ENCODE measurements at regions not wholly inside any gene's neighbourhood (a gene's known extent, or its start where the extent isn't known, plus 50 kb on each side); places are given as distances from the start of the nearest gene placed in this dataset.

DNA sequence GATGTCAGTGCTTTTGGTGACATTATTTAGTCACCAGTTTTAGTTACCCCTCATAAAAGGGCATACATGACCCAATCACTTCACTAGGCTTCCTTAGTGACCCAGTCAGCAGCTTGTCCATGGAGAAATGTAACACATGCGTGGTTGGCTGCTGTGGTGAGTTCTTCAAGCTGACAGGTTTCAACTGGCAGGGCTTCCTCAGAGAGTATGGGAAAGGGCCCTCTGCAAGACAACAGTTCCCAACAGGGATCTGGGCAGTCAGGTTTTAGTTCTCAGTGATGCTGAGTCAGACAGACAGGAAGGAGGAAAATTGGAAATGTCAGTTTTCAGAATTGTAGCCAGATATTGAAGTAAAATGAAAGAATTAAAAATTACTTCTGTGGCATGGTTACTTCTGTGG is 282.5 kb downstream of the TBL1XR1 start:
- Mint-ChIP-seq H3K27me3 (no peaks in the 10 kb centered on the region), H3K4me3 (no peak overlapping the region), H3K9me3 (ENCODE audit: low read depth) (no peaks in the 10 kb centered on the region), H3K4me1 (no peaks in the 10 kb centered on the region), H3K27ac (no peak overlapping the region), H3K36me3 (ENCODE audit: low read depth) (no peaks in the 10 kb centered on the region)
- intact Hi-C loops (cut with DNase I, micrococcal nuclease): no loop called here
- POLR2A ChIA-PET: no interaction called here
- no peak for DNase-seq
- CTCF ChIA-PET: no interaction called here
- no peak for ATAC-seq

DNA sequence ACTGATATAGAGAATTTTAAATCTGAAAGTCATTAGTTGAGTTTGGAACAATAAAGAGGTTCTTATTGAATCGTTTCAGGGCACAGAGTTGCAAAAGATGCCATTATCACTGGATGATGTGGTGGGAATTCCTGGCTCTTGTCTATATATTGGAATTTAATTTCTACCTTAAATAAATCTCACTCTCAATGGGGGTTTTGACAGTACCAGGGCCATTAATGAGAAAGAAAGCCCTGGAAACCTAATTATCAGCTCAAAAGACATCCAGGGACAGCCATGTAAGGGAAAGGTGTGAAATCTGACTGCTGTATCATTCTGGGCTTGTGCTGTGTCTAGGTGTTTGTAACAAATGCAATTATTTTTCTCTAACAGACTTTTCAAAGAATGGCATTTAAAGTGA is 285.7 kb downstream of the TBL1XR1 start:
- H3K36me3 Mint-ChIP-seq (ENCODE audit: low read depth): no peaks in the 10 kb centered on the region
- no peaks in the 10 kb centered on the region for H3K27me3 Mint-ChIP-seq
- ChIA-PET CTCF (interaction anchor here (0.5 to 1.1 kb wide), 2 partner anchors 18 to 60 kb away, joined by 3 read pairs; no protein-coding TSS in a partner anchor), POLR2A (no interaction called here)
- intact Hi-C loops (cut with DNase I, micrococcal nuclease): no loop called here
- no peak overlapping the region for H3K27ac Mint-ChIP-seq
- DNase-seq (no peak), ATAC-seq (no peak)
- no peaks in the 10 kb centered on the region for H3K4me1 Mint-ChIP-seq
- H3K4me3 Mint-ChIP-seq: no peak overlapping the region
- H3K9me3 Mint-ChIP-seq (ENCODE audit: low read depth): no peaks in the 10 kb centered on the region

DNA sequence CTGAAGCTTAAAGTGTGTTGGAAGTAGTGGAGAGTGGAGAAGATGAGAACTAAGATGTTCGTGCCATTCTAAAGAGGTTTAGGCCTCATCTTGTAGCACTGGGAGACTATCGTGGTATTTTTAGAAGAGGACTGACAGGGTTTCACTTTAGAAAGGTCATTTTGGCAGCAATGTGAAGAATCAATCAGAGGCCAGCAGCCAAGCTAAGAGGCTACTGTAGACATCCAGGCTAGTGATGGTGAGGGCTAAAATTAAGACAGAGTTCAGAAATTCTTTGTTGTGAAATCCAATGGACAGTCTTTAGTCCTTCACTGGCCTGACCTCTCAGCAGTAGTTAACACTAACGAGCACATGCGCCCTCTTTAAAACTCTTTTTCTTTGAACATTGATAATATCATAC is 288.2 kb downstream of the TBL1XR1 start:
- H3K4me1 Mint-ChIP-seq: no peaks in the 10 kb centered on the region
- H3K9me3 Mint-ChIP-seq (ENCODE audit: low read depth): no peaks in the 10 kb centered on the region
- POLR2A ChIA-PET: no interaction called here
- ATAC-seq (no peak), DNase-seq (no peak)
- intact Hi-C loops (cut with DNase I, micrococcal nuclease): no loop called here
- CTCF ChIA-PET: no interaction called here
- H3K4me3 Mint-ChIP-seq: no peak overlapping the region
- H3K36me3 Mint-ChIP-seq (ENCODE audit: low read depth): no peaks in the 10 kb centered on the region
- no peaks in the 10 kb centered on the region for H3K27me3 Mint-ChIP-seq
- no peak overlapping the region for H3K27ac Mint-ChIP-seq

DNA sequence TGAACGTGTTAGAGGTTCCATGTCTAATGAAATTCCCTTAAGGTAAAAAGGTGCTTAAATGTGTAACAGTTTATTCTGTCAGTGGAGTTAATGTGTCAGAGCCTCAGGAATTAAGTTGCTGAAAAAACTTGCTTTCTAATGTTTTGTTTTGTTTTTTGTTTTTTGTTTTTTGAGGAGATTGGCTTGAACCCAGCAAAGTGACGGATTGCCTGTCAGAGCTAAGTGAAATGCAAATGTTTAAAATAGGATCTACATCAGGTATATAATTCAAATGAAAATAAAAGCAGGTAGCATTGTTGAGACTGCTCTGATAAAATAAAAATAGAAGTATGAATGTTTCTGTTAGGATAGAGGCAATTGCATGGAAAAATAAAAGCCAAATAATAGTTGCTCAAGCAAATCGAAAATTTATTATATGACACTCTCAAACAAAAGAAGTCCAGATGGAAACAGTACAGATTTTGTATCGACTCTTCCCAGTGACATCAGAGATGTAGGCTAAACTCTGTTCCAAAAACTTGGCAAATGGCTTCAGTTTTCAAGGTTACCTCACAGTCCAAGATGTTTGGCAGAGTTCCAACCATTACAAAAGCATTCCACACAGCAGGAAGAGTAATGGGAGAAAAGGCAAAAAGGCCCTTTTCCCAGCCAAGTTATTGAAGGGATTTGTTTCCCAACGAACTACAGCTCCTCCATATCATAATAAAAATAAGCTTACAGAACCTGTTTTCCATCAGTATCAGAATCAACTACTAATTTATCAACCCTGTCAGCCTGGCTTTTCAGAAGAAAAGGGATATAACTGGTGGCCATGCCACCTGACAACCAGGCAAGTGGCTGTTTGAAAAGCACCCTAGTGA is 291.0 kb downstream of the TBL1XR1 start:
- Mint-ChIP-seq H3K36me3 (ENCODE audit: low read depth) (no peaks in the 10 kb centered on the region), H3K27ac (no peak overlapping the region), H3K9me3 (ENCODE audit: low read depth) (no peaks in the 10 kb centered on the region), H3K4me1 (no peaks in the 10 kb centered on the region), H3K27me3 (no peaks in the 10 kb centered on the region), H3K4me3 (no peak overlapping the region)
- intact Hi-C loops (cut with DNase I, micrococcal nuclease): no loop called here
- POLR2A ChIA-PET: interaction anchor here (0.7 kb wide), 1 partner anchor 62 kb away, joined by 3 read pairs; no protein-coding TSS in a partner anchor
- DNase-seq (no peak), ATAC-seq (no peak)
- CTCF ChIA-PET: interaction anchor here (1.5 to 1.6 kb wide), 2 partner anchors 32 to 34 kb away, joined by 4 to 7 read pairs; no protein-coding TSS in a partner anchor

DNA sequence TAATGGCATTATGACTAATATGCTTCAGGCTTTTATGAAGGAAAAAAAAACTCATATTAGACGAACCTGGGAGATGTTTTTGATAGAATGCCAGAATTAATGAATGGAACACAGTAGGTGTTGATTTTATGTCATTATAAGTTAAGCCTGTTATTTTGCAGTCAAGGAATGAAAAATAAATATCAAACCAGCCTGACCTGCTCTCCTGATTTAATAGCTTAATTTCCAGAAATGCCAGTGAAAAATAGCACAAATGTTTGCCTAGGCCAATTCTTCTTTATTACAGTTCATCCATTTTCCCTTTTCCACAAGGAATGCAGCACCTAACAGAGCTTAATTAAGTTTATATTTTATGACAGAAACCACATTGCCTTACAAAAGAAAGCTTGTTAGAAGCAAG is 292.0 kb downstream of the TBL1XR1 start:
- ATAC-seq (no peak), DNase-seq (no peak)
- Mint-ChIP-seq H3K27ac (no peak overlapping the region), H3K9me3 (ENCODE audit: low read depth) (no peaks in the 10 kb centered on the region), H3K27me3 (peaks cover under 1% of the 10 kb centered on the region), H3K4me1 (no peaks in the 10 kb centered on the region), H3K4me3 (no peak overlapping the region), H3K36me3 (ENCODE audit: low read depth) (no peaks in the 10 kb centered on the region)
- intact Hi-C loops (cut with DNase I, micrococcal nuclease): no loop called here
- POLR2A ChIA-PET: no interaction called here
- CTCF ChIA-PET: interaction anchor here (0.8 to 1.6 kb wide), 4 partner anchors 12 to 34 kb away, joined by 3 to 7 read pairs (median 5); no protein-coding TSS in a partner anchor

DNA sequence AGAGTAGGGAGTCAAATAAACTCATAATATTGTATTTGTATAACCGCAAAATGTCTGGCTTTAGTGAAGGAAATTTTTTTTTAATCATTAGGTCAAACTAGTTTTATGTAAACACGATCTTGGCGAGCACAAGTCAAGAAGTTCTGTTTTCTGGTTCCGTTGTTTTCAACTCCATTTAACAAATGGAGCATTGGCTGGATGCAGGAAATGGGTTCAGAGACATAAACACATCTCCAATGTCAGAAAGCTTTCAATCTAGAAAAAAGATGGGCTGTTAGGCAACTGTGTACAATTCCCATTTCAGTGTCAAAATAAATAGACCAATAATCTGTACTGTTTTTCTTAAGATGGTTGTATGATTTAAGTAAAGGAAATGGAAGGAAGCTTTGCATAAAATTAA is 292.8 kb downstream of the TBL1XR1 start:
- intact Hi-C loops (cut with DNase I, micrococcal nuclease): no loop called here
- POLR2A ChIA-PET: no interaction called here
- Mint-ChIP-seq H3K4me3 (no peak overlapping the region), H3K27ac (no peak overlapping the region), H3K4me1 (no peaks in the 10 kb centered on the region), H3K27me3 (peaks cover 4% of the 10 kb centered on the region), H3K9me3 (ENCODE audit: low read depth) (no peaks in the 10 kb centered on the region), H3K36me3 (ENCODE audit: low read depth) (no peaks in the 10 kb centered on the region)
- DNase-seq (no peak), ATAC-seq (no peak)
- CTCF ChIA-PET: interaction anchor here (0.8 to 1.6 kb wide), 4 partner anchors 12 to 34 kb away, joined by 3 to 7 read pairs (median 5); no protein-coding TSS in a partner anchor

DNA sequence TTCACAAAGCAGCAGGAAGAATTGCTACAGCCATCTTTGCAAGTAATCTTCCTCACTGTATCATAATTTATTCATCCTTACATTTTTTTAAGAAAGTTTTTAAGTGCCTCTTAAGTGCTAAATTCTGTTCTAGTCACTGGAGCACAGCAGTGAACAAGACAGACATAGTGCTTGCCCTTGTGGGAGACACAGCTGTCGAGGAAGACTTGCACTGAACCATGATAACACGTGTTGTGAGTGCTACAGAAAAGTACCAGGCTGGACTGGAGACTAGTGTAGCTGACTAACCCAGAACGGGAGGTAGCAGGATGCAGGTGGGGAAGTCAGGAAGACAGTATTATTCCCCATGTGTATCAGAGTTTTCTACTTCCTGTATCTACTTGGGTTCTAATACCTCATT is 300.6 kb downstream of the TBL1XR1 start:
- peaks cover 29% of the 10 kb centered on the region for H3K27me3 Mint-ChIP-seq
- H3K9me3 Mint-ChIP-seq (ENCODE audit: low read depth): no peaks in the 10 kb centered on the region
- H3K4me3 Mint-ChIP-seq: no peak overlapping the region
- ATAC-seq (no peak), DNase-seq (no peak)
- no peaks in the 10 kb centered on the region for H3K36me3 Mint-ChIP-seq (ENCODE audit: low read depth)
- no peaks in the 10 kb centered on the region for H3K4me1 Mint-ChIP-seq
- intact Hi-C loops (cut with DNase I, micrococcal nuclease): no loop called here
- POLR2A ChIA-PET: no interaction called here
- no peak overlapping the region for H3K27ac Mint-ChIP-seq
- CTCF ChIA-PET: no interaction called here

DNA sequence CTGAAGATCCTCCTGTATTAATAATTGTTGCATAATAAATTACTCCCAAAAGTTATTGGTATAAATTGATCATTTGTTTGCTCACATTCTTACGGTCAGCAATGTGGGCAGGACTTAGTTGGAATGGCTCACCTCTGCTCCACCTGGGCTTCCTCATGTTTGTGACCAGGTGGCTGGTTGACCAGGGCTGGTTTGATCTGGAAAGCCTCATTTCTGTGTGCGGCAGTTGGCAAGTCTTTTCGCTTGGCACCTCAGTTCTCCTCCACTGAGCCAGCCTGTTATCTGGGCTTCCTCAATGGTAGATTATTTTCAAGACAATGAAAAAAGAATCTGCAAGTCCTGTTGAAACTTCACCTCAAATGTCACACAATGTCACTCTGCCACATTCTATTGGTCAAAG is 301.1 kb downstream of the TBL1XR1 start:
- no peaks in the 10 kb centered on the region for H3K36me3 Mint-ChIP-seq (ENCODE audit: low read depth)
- peaks cover 29% of the 10 kb centered on the region for H3K27me3 Mint-ChIP-seq
- DNase-seq: no peak
- no peak for ATAC-seq
- no peak overlapping the region for H3K4me3 Mint-ChIP-seq
- H3K27ac Mint-ChIP-seq: no peak overlapping the region
- CTCF ChIA-PET: no interaction called here
- POLR2A ChIA-PET: no interaction called here
- no peaks in the 10 kb centered on the region for H3K9me3 Mint-ChIP-seq (ENCODE audit: low read depth)
- intact Hi-C loops (cut with DNase I, micrococcal nuclease): no loop called here
- H3K4me1 Mint-ChIP-seq: no peaks in the 10 kb centered on the region

DNA sequence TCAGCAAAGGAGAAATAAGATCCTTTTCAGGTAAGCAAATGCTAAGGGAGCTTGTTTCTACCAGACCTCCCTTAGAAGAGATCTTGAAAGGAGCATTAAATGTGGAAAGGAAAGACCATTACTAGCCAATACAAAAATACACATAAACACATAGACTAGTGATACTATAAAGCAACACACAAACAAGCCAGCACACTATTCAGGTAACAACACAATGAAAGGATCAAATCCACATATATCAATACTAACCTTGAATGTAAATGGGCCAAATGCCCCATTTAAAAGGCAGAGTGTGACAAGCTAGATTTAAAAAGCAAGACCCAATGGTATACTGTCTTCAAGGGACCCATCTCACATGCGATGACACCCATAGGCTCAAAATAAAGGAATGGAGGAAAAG is 317.6 kb downstream of the TBL1XR1 start:
- peaks cover 11% of the 10 kb centered on the region for H3K27me3 Mint-ChIP-seq
- DNase-seq (no peak), ATAC-seq (no peak)
- H3K4me3 Mint-ChIP-seq: no peak overlapping the region
- H3K9me3 Mint-ChIP-seq (ENCODE audit: low read depth): peaks cover 8% of the 10 kb centered on the region
- CTCF ChIA-PET: no interaction called here
- H3K27ac Mint-ChIP-seq: no peak overlapping the region
- POLR2A ChIA-PET: no interaction called here
- intact Hi-C loops (cut with DNase I, micrococcal nuclease): loop anchor here in 1 of 2 experiments (10.0 kb wide), 1 partner anchor 495 kb away; no protein-coding TSS in a partner anchor
- H3K36me3 Mint-ChIP-seq (ENCODE audit: low read depth): no peaks in the 10 kb centered on the region
- no peaks in the 10 kb centered on the region for H3K4me1 Mint-ChIP-seq

DNA sequence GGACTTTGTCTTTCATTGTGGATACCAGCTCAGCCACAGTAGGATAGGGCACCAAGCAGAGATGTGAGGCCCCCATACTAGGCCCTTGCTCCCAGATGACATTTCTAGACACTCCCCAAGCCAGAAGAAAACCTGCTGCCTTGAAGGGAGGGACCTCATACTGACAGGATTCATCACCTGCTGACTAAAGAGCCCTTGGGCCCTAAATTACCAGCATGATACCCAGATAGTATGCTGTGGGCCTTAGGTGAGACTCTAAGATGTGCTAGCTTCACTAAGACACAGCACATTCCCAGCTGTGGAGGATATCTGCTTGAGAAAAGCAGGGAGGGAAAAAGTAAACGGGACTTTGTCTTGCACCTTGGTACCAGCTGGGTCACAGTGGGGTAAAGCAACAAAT is 324.0 kb downstream of the TBL1XR1 start:
- ChIA-PET CTCF (interaction anchor here (0.5 to 3.6 kb wide), 17 partner anchors 10 to 1512 kb away, joined by 3 to 58 read pairs (median 4); no protein-coding TSS in a partner anchor), POLR2A (no interaction called here)
- DNase-seq (no peak), ATAC-seq (no peak)
- intact Hi-C loops (cut with DNase I, micrococcal nuclease): loop anchor here (2.0 to 10.0 kb wide), 2 partner anchors 502 to 1512 kb away; no protein-coding TSS in a partner anchor
- Mint-ChIP-seq H3K27me3 (peaks cover 3% of the 10 kb centered on the region), H3K9me3 (ENCODE audit: low read depth) (peaks cover 7% of the 10 kb centered on the region), H3K36me3 (ENCODE audit: low read depth) (no peaks in the 10 kb centered on the region), H3K27ac (peak overlapping the region; percentile 74), H3K4me1 (peaks cover 4% of the 10 kb centered on the region), H3K4me3 (no peak overlapping the region)

DNA sequence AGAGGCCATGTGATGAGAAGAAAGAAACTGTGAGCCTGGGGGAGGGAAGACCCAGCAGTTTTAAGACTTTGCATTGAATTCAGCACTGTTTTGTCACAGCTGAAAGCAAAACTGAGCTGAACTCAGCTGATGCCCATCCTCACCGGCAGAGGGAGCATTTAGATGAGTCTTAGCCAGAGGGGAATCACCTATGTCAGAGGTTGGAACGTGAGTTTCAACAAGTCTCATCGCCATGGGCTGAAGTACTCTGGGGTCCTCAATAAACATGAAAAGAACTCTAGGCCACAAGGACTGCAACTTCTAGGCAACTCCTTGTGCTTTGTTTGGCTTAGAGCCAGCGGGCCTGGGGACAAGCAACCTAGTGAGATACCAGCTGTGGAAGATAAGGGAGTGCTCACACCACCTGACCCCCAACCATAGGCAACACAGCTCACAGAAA is 324.5 kb downstream of the TBL1XR1 start:
- peaks cover 4% of the 10 kb centered on the region for H3K4me1 Mint-ChIP-seq
- no peaks in the 10 kb centered on the region for H3K36me3 Mint-ChIP-seq (ENCODE audit: low read depth)
- POLR2A ChIA-PET: no interaction called here
- peaks cover 7% of the 10 kb centered on the region for H3K9me3 Mint-ChIP-seq (ENCODE audit: low read depth)
- ATAC-seq (peak; percentile 98), DNase-seq (peak; percentile 75)
- H3K4me3 Mint-ChIP-seq: no peak overlapping the region
- CTCF ChIA-PET: interaction anchor here (0.5 to 3.6 kb wide), 19 partner anchors 10 to 1512 kb away, joined by 3 to 58 read pairs (median 4); no protein-coding TSS in a partner anchor
- peaks cover 3% of the 10 kb centered on the region for H3K27me3 Mint-ChIP-seq
- H3K27ac Mint-ChIP-seq: peak overlapping the region; percentile 74
- intact Hi-C loops (cut with DNase I, micrococcal nuclease): loop anchor here (1.0 to 10.0 kb wide), 3 partner anchors 67 to 1512 kb away; no protein-coding TSS in a partner anchor

DNA sequence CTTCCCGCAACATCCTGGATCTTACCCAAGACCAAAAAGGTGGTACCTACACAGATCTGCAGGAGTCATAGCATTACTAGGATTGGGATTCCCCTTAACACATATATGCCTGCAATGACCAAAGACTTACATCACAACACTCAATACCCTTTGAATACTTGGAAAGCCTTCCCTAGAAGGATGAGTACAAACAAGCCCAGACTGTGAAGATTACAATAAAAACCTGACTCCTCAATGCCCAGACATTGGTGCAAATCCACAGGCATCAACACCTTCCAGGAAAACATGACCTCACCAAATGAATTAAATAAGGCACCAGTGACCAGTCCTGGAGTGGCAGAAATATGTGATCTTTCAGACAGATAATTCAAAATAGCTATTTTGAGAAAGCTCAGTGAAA is 326.8 kb downstream of the TBL1XR1 start:
- H3K27ac Mint-ChIP-seq: no peak overlapping the region
- H3K36me3 Mint-ChIP-seq (ENCODE audit: low read depth): no peaks in the 10 kb centered on the region
- H3K4me1 Mint-ChIP-seq: peaks cover 4% of the 10 kb centered on the region
- no peaks in the 10 kb centered on the region for H3K27me3 Mint-ChIP-seq
- ChIA-PET CTCF (interaction anchor here (0.9 to 3.6 kb wide), 2 partner anchors 13 to 68 kb away, joined by 3 to 58 read pairs; no protein-coding TSS in a partner anchor), POLR2A (no interaction called here)
- peaks cover 7% of the 10 kb centered on the region for H3K9me3 Mint-ChIP-seq (ENCODE audit: low read depth)
- DNase-seq (no peak), ATAC-seq (no peak)
- intact Hi-C loops (cut with DNase I, micrococcal nuclease): loop anchor here in 1 of 2 experiments (10.0 kb wide), 1 partner anchor 504 kb away; no protein-coding TSS in a partner anchor
- H3K4me3 Mint-ChIP-seq: no peak overlapping the region

All from activated CD4-positive, alpha-beta T cell treated with anti-CD3 and anti-CD28 coated beads for 36 hours (primary cell).